ENCODE measurements at regions not wholly inside any gene's neighbourhood (a gene's known extent, or its start where the extent isn't known, plus 50 kb on each side); places are given as distances from the start of the nearest gene placed in this dataset.

- H2AFZ ChIP-seq (ENCODE audit: low read depth, low read length, poor library complexity, severe bottlenecking) = no peak overlapping the region
- ChIA-PET POLR2A (no interaction called here), CTCF (no interaction called here), RAD21 (ENCODE audit: low non-redundant PET in 1 of 2, low total read pairs in 2 of 2, uncharacterized antibody in 2 of 2, unreplicated experiment in 2 of 2) (no interaction called here)
- H3K9ac ChIP-seq (ENCODE audit: low read length) = no peak overlapping the region
- DNase-seq (ENCODE audit: low read depth, low spot score) = no peak
- H3K27me3 ChIP-seq (ENCODE audit: insufficient read depth, low read length) = no peaks in the 10 kb centered on the region
- H3K4me1 ChIP-seq (ENCODE audit: control insufficient read depth in 1 of 2, insufficient read depth in 2 of 2, low read length in 2 of 2) = no peaks in the 10 kb centered on the region
- H3K9me2 ChIP-seq (ENCODE audit: insufficient read depth) = no peaks in the 10 kb centered on the region
- no peaks in the 10 kb centered on the region for H3K36me3 ChIP-seq (ENCODE audit: control insufficient read depth in 1 of 2, insufficient read depth in 2 of 2, low read length in 2 of 2)
- no peak overlapping the region for H3K4me2 ChIP-seq (ENCODE audit: low read length)
- intact Hi-C loops (cut with micrococcal nuclease) = no loop called here
- TF ChIP-seq RAD21 (IDR thresholded peaks at IDR 0.05; ENCODE audit: low read depth) = no peak
- TF ChIP-seq YY1 (IDR thresholded peaks at IDR 0.05; ENCODE audit: extremely low read depth, insufficient replicate concordance, low read depth, low read length) = no peak
- TF ChIP-seq CEBPB (IDR thresholded peaks at IDR 0.05; ENCODE audit: low read depth) = no peak
- TF ChIP-seq CBX3 (IDR thresholded peaks at IDR 0.05; ENCODE audit: low read depth) = no peak
- TF ChIP-seq CTCF (IDR thresholded peaks at IDR 0.05 in 2 of 3, conservative IDR thresholded peaks at IDR 0.05 in 1 of 3; ENCODE audit: borderline replicate concordance in 1 of 3, insufficient read depth in 1 of 3, low read depth in 2 of 3, low read length in 2 of 3) = no peak
- TF ChIP-seq SP1 (IDR thresholded peaks at IDR 0.05; ENCODE audit: low read depth) = no peak
- no peak for TF ChIP-seq EZH2 (IDR thresholded peaks at IDR 0.05)
- no peak for TF ChIP-seq FOSL1 (IDR thresholded peaks at IDR 0.05; ENCODE audit: low read depth)
- H3K4me3 ChIP-seq (replicated peaks in 1 of 2; ENCODE audit: low read depth in 1 of 2, low read length in 2 of 2) = no peak overlapping the region
- H3K9me3 ChIP-seq (ENCODE audit: control insufficient read depth in 1 of 2, insufficient read depth in 1 of 2, low read depth in 1 of 2, low read length in 2 of 2) = no peaks in the 10 kb centered on the region
- H3K27ac ChIP-seq (ENCODE audit: low read depth, low read length) = no peak overlapping the region
- no TSS peak for BruUV-seq (replicated peaks)
- H4K20me1 ChIP-seq (ENCODE audit: insufficient read depth) = no peaks in the 10 kb centered on the region
- no peak for ATAC-seq
- H3K79me2 ChIP-seq (ENCODE audit: insufficient read depth, low read length) = no peaks in the 10 kb centered on the region
Measured at GRCh38 chr10:121133901-121134300, 282.7 kb downstream of the WDR11 start.

- no peak for DNase-seq (ENCODE audit: low read depth, low spot score)
- CTCF ChIA-PET = no interaction called here
- Histone ChIP-seq H3K27ac (ENCODE audit: low read depth, low read length) (no peak overlapping the region), H3K4me2 (ENCODE audit: low read length) (no peak overlapping the region), H3K9me2 (ENCODE audit: insufficient read depth) (no peaks in the 10 kb centered on the region), H2AFZ (ENCODE audit: low read depth, low read length, poor library complexity, severe bottlenecking) (no peak overlapping the region), H3K4me3 (replicated peaks in 1 of 2; ENCODE audit: low read depth in 1 of 2, low read length in 2 of 2) (no peak overlapping the region), H3K9me3 (ENCODE audit: control insufficient read depth in 1 of 2, insufficient read depth in 1 of 2, low read depth in 1 of 2, low read length in 2 of 2) (no peaks in the 10 kb centered on the region), H4K20me1 (ENCODE audit: insufficient read depth) (no peaks in the 10 kb centered on the region), H3K27me3 (ENCODE audit: insufficient read depth, low read length) (no peaks in the 10 kb centered on the region), H3K79me2 (ENCODE audit: insufficient read depth, low read length) (no peaks in the 10 kb centered on the region), H3K36me3 (ENCODE audit: control insufficient read depth in 1 of 2, insufficient read depth in 2 of 2, low read length in 2 of 2) (no peaks in the 10 kb centered on the region), H3K9ac (ENCODE audit: low read length) (no peak overlapping the region), H3K4me1 (ENCODE audit: control insufficient read depth in 1 of 2, insufficient read depth in 2 of 2, low read length in 2 of 2) (no peaks in the 10 kb centered on the region)
- no peak for ATAC-seq
- no TSS peak for BruUV-seq (replicated peaks)
- POLR2A ChIA-PET = no interaction called here
- intact Hi-C loops (cut with micrococcal nuclease) = no loop called here
- no peak for TF ChIP-seq FOSL1 (IDR thresholded peaks at IDR 0.05; ENCODE audit: low read depth)
- TF ChIP-seq SIN3A (IDR thresholded peaks at IDR 0.05; ENCODE audit: low read depth) = no peak
- no peak for TF ChIP-seq ATF3 (IDR thresholded peaks at IDR 0.05)
- no peak for TF ChIP-seq EZH2 (IDR thresholded peaks at IDR 0.05)
- TF ChIP-seq ZFX (IDR thresholded peaks at IDR 0.05) = no peak
- no peak for TF ChIP-seq EGR1 (IDR thresholded peaks at IDR 0.05; ENCODE audit: low read depth)
- no peak for TF ChIP-seq ZNF274 (IDR thresholded peaks at IDR 0.05; ENCODE audit: low read depth, low read length)
- no peak for TF ChIP-seq SP1 (IDR thresholded peaks at IDR 0.05; ENCODE audit: low read depth)
- RAD21 ChIA-PET (ENCODE audit: low non-redundant PET in 1 of 2, low total read pairs in 2 of 2, uncharacterized antibody in 2 of 2, unreplicated experiment in 2 of 2) = no interaction called here
Measured at GRCh38 chr10:121134711-121135110, 283.5 kb downstream of the WDR11 start.
